Stomach (tissue), 4 donors: ENCODE measurements at regions not wholly inside any gene's neighbourhood (a gene's known extent, or its start where the extent isn't known, plus 50 kb on each side); places are given as distances from the start of the nearest gene placed in this dataset.

Experiments used
- CTCF ChIP-seq, 7 experiments: fragments of 450-650 bp in 4 of 7; fragments of 200-600 bp in 3 of 7; sonication (generic) in 3 of 7; IDR thresholded peaks; one replicate each; pipeline ENCODE4 v1.5.1; 2016 to 2019; ENCODE audit warnings: antibody characterized with exemption in 7 of 7, control low read depth in 2 of 7, mild to moderate bottlenecking in 1 of 7
- EP300 ChIP-seq: sonication (generic); formaldehyde crosslinking; IDR thresholded peaks from one replicate; pipeline ENCODE4 v1.6.1; 2017; ENCODE audit warnings: antibody characterized with exemption
- POLR2A ChIP-seq, 4 donors: fragments of 450-650 bp; IDR thresholded peaks; one replicate each; pipeline ENCODE4 v1.6.1; 2016; ENCODE audit warnings: antibody characterized with exemption in 4 of 4, control low read depth in 2 of 4, mild to moderate bottlenecking in 1 of 4, moderate library complexity in 1 of 4
- POLR2AphosphoS5 ChIP-seq, 3 donors: sonication (generic); formaldehyde crosslinking; IDR thresholded peaks; one replicate each; pipeline ENCODE4 v1.6.1; 2016; ENCODE audit warnings: antibody characterized with exemption in 3 of 3

GRCh38 chr2:16031848-16032159, 91.5 kb downstream of the MYCN start:
- TF ChIP-seq CTCF (IDR thresholded peaks at IDR 0.05) = no peak
- TF ChIP-seq POLR2A (IDR thresholded peaks at IDR 0.05) = no peak
- no peak for TF ChIP-seq POLR2AphosphoS5 (IDR thresholded peaks at IDR 0.05)
- no peak for TF ChIP-seq EP300
